GM08714 (cell line): ENCODE measurements at regions not wholly inside any gene's neighbourhood (a gene's known extent, or its start where the extent isn't known, plus 50 kb on each side); places are given as distances from the start of the nearest gene placed in this dataset.
"Not testable (repeated sequence)": the region's sequence is repeated elsewhere in the genome, so short reads cannot be mapped to it uniquely, and the experiment has no call there.

Experiments used
- H3K4me3 ChIP-seq: fragments of 200-500 bp; sonication (Bioruptor generic); 2 replicates; pipeline ENCODE4 v1.5.1; 2014; ENCODE audit warnings: mild to moderate bottlenecking, low read length, inconsistent platforms
- ZNF274 ChIP-seq: IDR thresholded peaks from 2 replicates; pipeline ENCODE4 v1.6.1; 2012; ENCODE audit warnings: mild to moderate bottlenecking, low read depth, low read length

GRCh38 chr6:134816300-134816699 is 133.6 kb downstream of the ALDH8A1 start:
- H3K4me3 ChIP-seq: no peak overlapping the region
- TF ChIP-seq ZNF274: no peak

- TF ChIP-seq ZNF274: no peak
- no peak overlapping the region for H3K4me3 ChIP-seq
Observed at GRCh38 chr6:134814076-134814695, 135.7 kb downstream of the ALDH8A1 start.

- no peak overlapping the region for H3K4me3 ChIP-seq
- TF ChIP-seq ZNF274: no peak
Observed at GRCh38 chr6:134813146-134813545, 136.8 kb downstream of the ALDH8A1 start.

- TF ChIP-seq ZNF274: no peak
- no peak overlapping the region for H3K4me3 ChIP-seq
Observed at GRCh38 chr6:134810402-134810801, 139.5 kb downstream of the ALDH8A1 start.

GRCh38 chr6:134809130-134809529 is 140.8 kb downstream of the ALDH8A1 start:
- no peak for TF ChIP-seq ZNF274
- H3K4me3 ChIP-seq: no peak overlapping the region

GRCh38 chr6:134806180-134806798 is 143.6 kb downstream of the ALDH8A1 start:
- H3K4me3 ChIP-seq: no peak overlapping the region
- TF ChIP-seq ZNF274: no peak

- H3K4me3 ChIP-seq: no peak overlapping the region
- TF ChIP-seq ZNF274: no peak
Observed at GRCh38 chr6:134805168-134805567, 144.7 kb downstream of the ALDH8A1 start.

- not testable (repeated sequence) for H3K4me3 ChIP-seq
Observed at GRCh38 chr6:134804311-134804710, 145.6 kb downstream of the ALDH8A1 start.

GRCh38 chr6:134802426-134803058 is 147.4 kb downstream of the ALDH8A1 start:
- TF ChIP-seq ZNF274: no peak
- H3K4me3 ChIP-seq: no peak overlapping the region

GRCh38 chr6:134797400-134798113 is 152.3 kb downstream of the ALDH8A1 start:
- H3K4me3 ChIP-seq: no peak overlapping the region
- no peak for TF ChIP-seq ZNF274

- H3K4me3 ChIP-seq: no peak overlapping the region
- no peak for TF ChIP-seq ZNF274
Observed at GRCh38 chr6:134795691-134796090, 154.2 kb downstream of the ALDH8A1 start.

- no peak for TF ChIP-seq ZNF274
- no peak overlapping the region for H3K4me3 ChIP-seq
Observed at GRCh38 chr6:134795001-134795400, 154.9 kb downstream of the ALDH8A1 start.

- not testable (repeated sequence) for H3K4me3 ChIP-seq
Observed at GRCh38 chr6:134791243-134791843, 158.6 kb downstream of the ALDH8A1 start.

GRCh38 chr6:134787261-134787877 is 162.5 kb downstream of the ALDH8A1 start:
- no peak for TF ChIP-seq ZNF274
- H3K4me3 ChIP-seq: no peak overlapping the region
